Stomach (tissue), 4 donors: ENCODE measurements at regions not wholly inside any gene's neighbourhood (a gene's known extent, or its start where the extent isn't known, plus 50 kb on each side); places are given as distances from the start of the nearest gene placed in this dataset.

Experiments
- POLR2AphosphoS5 ChIP-seq, 3 donors: sonication (generic); formaldehyde crosslinking; IDR thresholded peaks; one replicate each; pipeline ENCODE4 v1.6.1; 2016; ENCODE audit warnings: antibody characterized with exemption in 3 of 3
- TF ChIP-seq, protein P1 (sequence below), 7 experiments: fragments of 450-650 bp in 4 of 7; fragments of 200-600 bp in 3 of 7; sonication (generic) in 3 of 7; IDR thresholded peaks; one replicate each; pipeline ENCODE4 v1.5.1; 2016 to 2019; ENCODE audit warnings: antibody characterized with exemption in 7 of 7, control low read depth in 2 of 7, mild to moderate bottlenecking in 1 of 7

- TF ChIP-seq, protein P1, sequence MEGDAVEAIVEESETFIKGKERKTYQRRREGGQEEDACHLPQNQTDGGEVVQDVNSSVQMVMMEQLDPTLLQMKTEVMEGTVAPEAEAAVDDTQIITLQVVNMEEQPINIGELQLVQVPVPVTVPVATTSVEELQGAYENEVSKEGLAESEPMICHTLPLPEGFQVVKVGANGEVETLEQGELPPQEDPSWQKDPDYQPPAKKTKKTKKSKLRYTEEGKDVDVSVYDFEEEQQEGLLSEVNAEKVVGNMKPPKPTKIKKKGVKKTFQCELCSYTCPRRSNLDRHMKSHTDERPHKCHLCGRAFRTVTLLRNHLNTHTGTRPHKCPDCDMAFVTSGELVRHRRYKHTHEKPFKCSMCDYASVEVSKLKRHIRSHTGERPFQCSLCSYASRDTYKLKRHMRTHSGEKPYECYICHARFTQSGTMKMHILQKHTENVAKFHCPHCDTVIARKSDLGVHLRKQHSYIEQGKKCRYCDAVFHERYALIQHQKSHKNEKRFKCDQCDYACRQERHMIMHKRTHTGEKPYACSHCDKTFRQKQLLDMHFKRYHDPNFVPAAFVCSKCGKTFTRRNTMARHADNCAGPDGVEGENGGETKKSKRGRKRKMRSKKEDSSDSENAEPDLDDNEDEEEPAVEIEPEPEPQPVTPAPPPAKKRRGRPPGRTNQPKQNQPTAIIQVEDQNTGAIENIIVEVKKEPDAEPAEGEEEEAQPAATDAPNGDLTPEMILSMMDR (IDR thresholded peaks at IDR 0.05) = no peak
- no peak for TF ChIP-seq POLR2AphosphoS5 (IDR thresholded peaks at IDR 0.05)
Observed at GRCh38 chr2:226247289-226248275, 552.0 kb downstream of the IRS1 start.
